H1 (cell line): ENCODE measurements at regions not wholly inside any gene's neighbourhood (a gene's known extent, or its start where the extent isn't known, plus 50 kb on each side); places are given as distances from the start of the nearest gene placed in this dataset.

Experiments
- CTCF ChIA-PET: fragments of 300-600 bp; sonication (Branson Sonifier 250); formaldehyde crosslinking; loops from one replicate; lab custom pipeline; 2021; ENCODE audit not compliant: partially characterized antibody; lab: Charles Lee
- POLR2A ChIA-PET: fragments of 300-600 bp; sonication (Branson Sonifier 250); formaldehyde crosslinking; loops from one replicate; lab custom pipeline; 2021; ENCODE audit warnings: inconsistent platforms; ENCODE audit not compliant: partially characterized antibody; lab: Charles Lee
- DNase-seq, 2 experiments: peaks; one replicate each; pipeline versions ENCODE4 v3.0.0 to v3.0.0-alpha.2; 2010 to 2022; ENCODE audit warnings: low spot score in 2 of 2, low read depth in 1 of 2, mixed read lengths in 1 of 2
- FAIRE-seq: peaks from 2 replicates; lab custom pipeline; 2011; peaks lifted over from hg19 to GRCh38; lab: Jason Lieb, UNC
- H2AFZ ChIP-seq: 2 replicates; pipeline ENCODE4 v1.8.1; 2012; ENCODE audit warnings: low read length, inconsistent platforms
- H2AK5ac ChIP-seq: 2 replicates; pipeline ENCODE4 v1.6.1; 2013; ENCODE audit warnings: low read depth, low read length
- H2BK120ac ChIP-seq: replicated peaks from 2 replicates; pipeline ENCODE3; 2013; ENCODE audit warnings: low read depth, low read length, inconsistent platforms
- H2BK12ac ChIP-seq: 2 replicates; pipeline ENCODE4 v1.6.1; 2013; ENCODE audit warnings: low read depth, low read length
- H2BK15ac ChIP-seq: 2 replicates; pipeline ENCODE4 v1.6.1; 2013; ENCODE audit warnings: low read length
- H2BK20ac ChIP-seq: 2 replicates; pipeline ENCODE4 v1.6.1; 2013; ENCODE audit warnings: low read length
- H2BK5ac ChIP-seq: 2 replicates; pipeline ENCODE4 v1.6.1; 2013; ENCODE audit warnings: low read depth, low read length
- H3K14ac ChIP-seq: 2 replicates; pipeline ENCODE4 v1.6.1; 2013; ENCODE audit warnings: inconsistent platforms; ENCODE audit not compliant: insufficient read length
- H3K18ac ChIP-seq: 2 replicates; pipeline ENCODE4 v1.6.1; 2013; ENCODE audit warnings: low read length; ENCODE audit errors: extremely low read depth
- H3K23ac ChIP-seq: 2 replicates; pipeline ENCODE4 v1.6.1; 2013; ENCODE audit warnings: inconsistent platforms; ENCODE audit not compliant: insufficient read length
- H3K23me2 ChIP-seq: 2 replicates; pipeline ENCODE4 v1.6.1; 2013; ENCODE audit warnings: low read depth, low read length
- H3K27ac ChIP-seq: 2 replicates; pipeline ENCODE4 v1.6.1; 2011; ENCODE audit warnings: low read depth, low read length, inconsistent platforms
- H3K27me3 ChIP-seq, 4 experiments: replicated peaks in 1 of 4; 1 replicate in 1 of 4; 2 replicates in 3 of 4; pipeline versions ENCODE4 v1.6.1 to v1.8.1; 2011 to 2013; ENCODE audit warnings: low read length in 3 of 4, mild to moderate bottlenecking in 3 of 4, inconsistent platforms in 2 of 4, mixed read lengths in 2 of 4, moderate library complexity in 1 of 4; ENCODE audit not compliant: control insufficient read depth in 3 of 4, insufficient read depth in 3 of 4; ENCODE audit errors: extremely low read depth in 1 of 4
- H3K36me3 ChIP-seq, 4 experiments: 2 replicates each; pipeline versions ENCODE4 v1.6.1 to v1.8.1; 2011 to 2013; ENCODE audit warnings: mild to moderate bottlenecking in 4 of 4, low read length in 3 of 4, moderate library complexity in 2 of 4, control low read depth in 1 of 4, inconsistent platforms in 1 of 4; ENCODE audit not compliant: insufficient read depth in 4 of 4, control insufficient read depth in 2 of 4
- H3K4ac ChIP-seq: replicated peaks from 2 replicates; pipeline ENCODE3; 2013; ENCODE audit warnings: low read length, low read depth, mixed read lengths, inconsistent platforms; ENCODE audit not compliant: insufficient read length
- H3K4me1 ChIP-seq, 4 experiments: replicated peaks in 1 of 4; 1 replicate in 1 of 4; 2 replicates in 3 of 4; pipeline versions ENCODE4 v1.6.1 to v1.8.1; 2011 to 2013; ENCODE audit warnings: low read length in 3 of 4, inconsistent platforms in 2 of 4, mixed read lengths in 1 of 4; ENCODE audit not compliant: insufficient read depth in 4 of 4, control insufficient read depth in 3 of 4
- H3K4me2 ChIP-seq, 2 experiments: 2 replicates each; pipeline versions ENCODE4 v1.6.1 to v1.8.1; 2011 to 2013; ENCODE audit warnings: low read depth in 2 of 2, low read length in 2 of 2, control low read depth in 1 of 2, inconsistent platforms in 1 of 2, mild to moderate bottlenecking in 1 of 2; ENCODE audit not compliant: insufficient read depth in 1 of 2
- H3K4me3 ChIP-seq, 4 experiments: fragments of 200-600, 300-600 bp in 1 of 4; sonication (generic), shearing (Covaris generic), sonication (Bioruptor Twin) in 1 of 4; 2 replicates each; pipeline versions ENCODE4 v1.5.1 to v1.8.1; 2011 to 2016; ENCODE audit warnings: low read length in 4 of 4, low read depth in 3 of 4, control low read depth in 2 of 4, inconsistent platforms in 2 of 4, mild to moderate bottlenecking in 2 of 4, mixed read lengths in 1 of 4, moderate library complexity in 1 of 4; ENCODE audit not compliant: insufficient read depth in 2 of 4; ENCODE audit errors: extremely low read depth in 1 of 4
- H3K56ac ChIP-seq: replicated peaks from 2 replicates; pipeline ENCODE3; 2013; ENCODE audit warnings: low read depth, mild to moderate bottlenecking, mixed read lengths, low read length, inconsistent platforms; ENCODE audit not compliant: insufficient read length
- H3K79me1 ChIP-seq: 2 replicates; pipeline ENCODE4 v1.6.1; 2013; ENCODE audit warnings: low read depth, low read length, control low read depth
- H3K79me2 ChIP-seq, 2 experiments: 2 replicates each; pipeline versions ENCODE4 v1.6.1 to v1.8.1; 2012 to 2013; ENCODE audit warnings: low read length in 2 of 2, mild to moderate bottlenecking in 2 of 2, inconsistent platforms in 1 of 2; ENCODE audit not compliant: insufficient read depth in 2 of 2, control insufficient read depth in 1 of 2
- H3K9ac ChIP-seq, 4 experiments: replicated peaks in 1 of 4; 1 replicate in 1 of 4; 2 replicates in 3 of 4; pipeline versions ENCODE4 v1.6.1 to v1.8.1; 2011 to 2013; ENCODE audit warnings: low read depth in 3 of 4, low read length in 3 of 4, control low read depth in 2 of 4, mild to moderate bottlenecking in 2 of 4, moderate library complexity in 2 of 4, inconsistent platforms in 1 of 4; ENCODE audit errors: extremely low read depth in 1 of 4
- H3K9me3 ChIP-seq, 2 experiments: 2 replicates each; pipeline versions ENCODE4 v1.6.1 to v1.8.1; 2012 to 2013; ENCODE audit warnings: mild to moderate bottlenecking in 2 of 2, moderate library complexity in 2 of 2, control low read depth in 1 of 2, inconsistent platforms in 1 of 2, low read depth in 1 of 2, low read length in 1 of 2, mixed read lengths in 1 of 2; ENCODE audit not compliant: insufficient read depth in 2 of 2
- H4K20me1 ChIP-seq, 2 experiments: replicated peaks in 1 of 2; 2 replicates each; pipeline versions ENCODE3 to v1.8.1; 2011 to 2013; ENCODE audit warnings: inconsistent platforms in 2 of 2, low read length in 2 of 2, mild to moderate bottlenecking in 1 of 2; ENCODE audit not compliant: insufficient read depth in 2 of 2, control insufficient read depth in 1 of 2
- H4K5ac ChIP-seq: 2 replicates; pipeline ENCODE4 v1.6.1; 2013; ENCODE audit warnings: low read length, low read depth, mixed read lengths, inconsistent platforms; ENCODE audit not compliant: insufficient read length
- H4K8ac ChIP-seq: 2 replicates; pipeline ENCODE4 v1.8.0; 2013; ENCODE audit warnings: mild to moderate bottlenecking, moderate library complexity, low read length, inconsistent platforms; ENCODE audit not compliant: insufficient read depth; ENCODE audit errors: extremely low read depth
- H4K91ac ChIP-seq: replicated peaks from 2 replicates; pipeline ENCODE3; 2013; ENCODE audit warnings: low read length, mixed read lengths, inconsistent platforms; ENCODE audit not compliant: insufficient read length
- EZH2 ChIP-seq: fragments of 200-600 bp; sonication (generic); IDR thresholded peaks from 2 replicates; pipeline ENCODE4 v1.7.1; 2012; ENCODE audit warnings: low read depth, mild to moderate bottlenecking, moderate library complexity, low read length, inconsistent platforms; ENCODE audit not compliant: severe bottlenecking
- FOSL1 ChIP-seq: IDR thresholded peaks from 2 replicates; pipeline ENCODE4 v1.6.1; 2011; ENCODE audit warnings: mild to moderate bottlenecking, low read depth, low read length, moderate library complexity; ENCODE audit not compliant: insufficient read depth
- KDM5A ChIP-seq: fragments of 200-600 bp; IDR thresholded peaks from 2 replicates; pipeline ENCODE4 v1.7.1; 2012; ENCODE audit warnings: mild to moderate bottlenecking, low read length, inconsistent platforms, mixed read lengths
- SIX5 ChIP-seq: IDR thresholded peaks from 2 replicates; pipeline ENCODE4 v1.6.1; 2011; ENCODE audit warnings: mild to moderate bottlenecking, low read depth, low read length
- SP2 ChIP-seq: IDR thresholded peaks from 2 replicates; pipeline ENCODE4 v1.6.1; 2012; ENCODE audit warnings: mild to moderate bottlenecking, low read length, inconsistent platforms
- TCF12 ChIP-seq: IDR thresholded peaks from 2 replicates; pipeline ENCODE4 v1.6.1; 2011; ENCODE audit warnings: low read depth, mild to moderate bottlenecking, low read length
- WGBS, 2 experiments: shearing (Covaris generic) in 1 of 2; methylation state at CpG; one replicate each; pipeline versions ENCODE4 v1.1.6 to v1.1.7; 2013 to 2015; ENCODE audit warnings: low lambda C conversion rate in 2 of 2, mixed read lengths in 2 of 2, inconsistent platforms in 1 of 2, low coverage in 1 of 2, missing lambda C conversion rate in 1 of 2; ENCODE audit not compliant: insufficient replicate concordance in 2 of 2, insufficient coverage in 1 of 2, insufficient read length in 1 of 2; ENCODE audit errors: extremely low coverage in 1 of 2, missing lambda C conversion rate in 1 of 2; 5-methylcytosine and 5-hydroxymethylcytosine counted together
- TF ChIP-seq, protein P1 (sequence below): IDR thresholded peaks from 2 replicates; pipeline ENCODE4 v1.6.1; 2012; ENCODE audit warnings: inconsistent platforms

DNA sequence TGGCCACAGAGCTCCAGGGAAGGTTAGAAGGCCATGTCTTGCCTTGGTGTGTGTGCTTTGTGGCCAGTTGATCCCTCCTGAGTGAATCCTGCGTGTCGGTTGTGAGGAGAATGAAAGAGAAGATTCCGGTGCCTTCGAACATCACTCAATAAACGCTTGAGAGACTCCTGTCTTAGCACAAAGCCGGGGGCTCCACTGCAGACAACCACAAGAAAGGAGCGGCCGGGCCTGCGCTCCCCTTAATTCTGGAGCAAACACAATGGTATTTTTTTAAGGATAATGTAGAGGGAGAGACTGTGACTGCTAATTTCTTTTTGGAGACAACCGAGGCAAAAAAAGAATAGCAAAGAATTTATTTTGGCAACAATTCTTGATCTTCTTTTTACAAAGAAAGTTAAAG lies 286.8 kb upstream of the SHH start:
- Histone ChIP-seq H4K91ac (no peak overlapping the region), H2AFZ (no peak overlapping the region), H3K79me1 (no peaks in the 10 kb centered on the region), H2BK5ac (no peak overlapping the region), H4K5ac (no peak overlapping the region), H3K4ac (no peak overlapping the region), H3K14ac (no peak overlapping the region), H3K4me3 (no peak overlapping the region), H3K79me2 (no peaks in the 10 kb centered on the region), H2BK12ac (no peak overlapping the region), H4K8ac (no peak overlapping the region), H2BK15ac (no peak overlapping the region), H3K4me2 (no peak overlapping the region), H3K9me3 (0 out of 4 replicates have a peak, but pooled peaks cover 0 to 4% of the 10 kb centered on the region in 2 experiments), H2BK120ac (no peak overlapping the region), H3K36me3 (no peaks in the 10 kb centered on the region; a peak in 1 of 8 replicates), H3K27ac (no peak overlapping the region), H3K4me1 (0 out of 7 replicates have a peak, but pooled peaks cover 0 to 3% (median 0%) of the 10 kb centered on the region in 4 experiments), H3K56ac (no peak overlapping the region), H3K9ac (no peak overlapping the region), H3K27me3 (no peaks in the 10 kb centered on the region; a peak in 1 of 7 replicates), H4K20me1 (peaks cover 0 to 3% of the 10 kb centered on the region in 2 experiments), H2AK5ac (no peak overlapping the region), H3K23ac (no peak overlapping the region), H2BK20ac (no peak overlapping the region), H3K18ac (no peak overlapping the region), H3K23me2 (peaks cover 9% of the 10 kb centered on the region; the same call in 1 of the 2 replicates)
- ChIA-PET CTCF (no interaction called here), POLR2A (no interaction called here)
- DNase-seq (no peak), FAIRE-seq (no peak)
- WGBS, 2 experiments, result 92% methylated on average over 10 of the region's 10 CpGs; no CpG with 5 or more reads in 1 of the 2 experiments
- TF ChIP-seq SP2 (no peak), KDM5A (no peak), TCF12 (no peak), EZH2 (no peak), FOSL1 (no peak), SIX5 (no peak)
- TF ChIP-seq, protein P1, sequence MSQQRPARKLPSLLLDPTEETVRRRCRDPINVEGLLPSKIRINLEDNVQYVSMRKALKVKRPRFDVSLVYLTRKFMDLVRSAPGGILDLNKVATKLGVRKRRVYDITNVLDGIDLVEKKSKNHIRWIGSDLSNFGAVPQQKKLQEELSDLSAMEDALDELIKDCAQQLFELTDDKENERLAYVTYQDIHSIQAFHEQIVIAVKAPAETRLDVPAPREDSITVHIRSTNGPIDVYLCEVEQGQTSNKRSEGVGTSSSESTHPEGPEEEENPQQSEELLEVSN, result no peak
